Amniotic epithelial cell (primary cell): ENCODE measurements at regions not wholly inside any gene's neighbourhood (a gene's known extent, or its start where the extent isn't known, plus 50 kb on each side); places are given as distances from the start of the nearest gene placed in this dataset.

ENCODE experiments used
- DNase-seq: peaks from one replicate; pipeline ENCODE4 v3.0.0-alpha.2; 2010; ENCODE audit warnings: low read depth

- peak; percentile 40 for DNase-seq
Observed at GRCh38 chr18:27695503-27695902, 481.4 kb downstream of the CDH2 start.

- DNase-seq, result no peak
Observed at GRCh38 chr18:27695052-27695451, 481.9 kb downstream of the CDH2 start.

GRCh38 chr18:27688581-27688980, 488.3 kb downstream of the CDH2 start:
- DNase-seq, result no peak

GRCh38 chr18:27687351-27687979, 489.5 kb downstream of the CDH2 start:
- DNase-seq, result no peak

- peak; percentile 59 for DNase-seq
Observed at GRCh38 chr18:27685807-27686412, 491.0 kb downstream of the CDH2 start.

GRCh38 chr18:27685091-27685490, 491.8 kb downstream of the CDH2 start:
- DNase-seq, result no peak

GRCh38 chr18:27674411-27674810, 489.3 kb upstream of the CHST9 start:
- peak; percentile 52 for DNase-seq

GRCh38 chr18:27673861-27674260, 488.8 kb upstream of the CHST9 start:
- DNase-seq, result no peak

GRCh38 chr18:27668158-27668557, 483.1 kb upstream of the CHST9 start:
- DNase-seq, result peak; percentile 11

- DNase-seq, result no peak
Observed at GRCh38 chr18:27667064-27667463, 482.0 kb upstream of the CHST9 start.

- DNase-seq, result no peak
Observed at GRCh38 chr18:27666016-27666415, 480.9 kb upstream of the CHST9 start.

- DNase-seq, result no peak
Observed at GRCh38 chr18:27665264-27665799, 480.2 kb upstream of the CHST9 start.

GRCh38 chr18:27662949-27663348, 477.8 kb upstream of the CHST9 start:
- DNase-seq, result no peak

- no peak for DNase-seq
Observed at GRCh38 chr18:27662537-27662936, 477.4 kb upstream of the CHST9 start.

- no peak for DNase-seq
Observed at GRCh38 chr18:27661320-27662018, 476.4 kb upstream of the CHST9 start.

- DNase-seq, result no peak
Observed at GRCh38 chr18:27656905-27657304, 471.8 kb upstream of the CHST9 start.

- DNase-seq, result peak; percentile 32
Observed at GRCh38 chr18:27656167-27656778, 471.2 kb upstream of the CHST9 start.

GRCh38 chr18:27653247-27653646, 468.1 kb upstream of the CHST9 start:
- DNase-seq, result no peak

- DNase-seq, result peak; percentile 29
Observed at GRCh38 chr18:27652480-27653121, 467.5 kb upstream of the CHST9 start.

- DNase-seq, result no peak
Observed at GRCh38 chr18:27649621-27650020, 464.5 kb upstream of the CHST9 start.

GRCh38 chr18:27645929-27646328, 460.8 kb upstream of the CHST9 start:
- peak; percentile 24 for DNase-seq

- DNase-seq, result no peak
Observed at GRCh38 chr18:27636576-27637085, 451.5 kb upstream of the CHST9 start.
